Right lung (tissue), 2 donors: ENCODE measurements at regions not wholly inside any gene's neighbourhood (a gene's known extent, or its start where the extent isn't known, plus 50 kb on each side); places are given as distances from the start of the nearest gene placed in this dataset.

Source experiments
- DNase-seq, 2 donors: peaks; one replicate each; pipeline ENCODE4 v3.0.0-alpha.2; 2013

GRCh38 chr13:89726690-89727435, 1620.6 kb upstream of the MIR17HG start:
- DNase-seq = no peak

- no peak for DNase-seq
Observed at GRCh38 chr13:89733829-89734228, 1613.7 kb upstream of the MIR17HG start.

GRCh38 chr13:89737051-89737450, 1610.4 kb upstream of the MIR17HG start:
- DNase-seq = no peak

- DNase-seq = no peak
Observed at GRCh38 chr13:89738072-89738471, 1609.4 kb upstream of the MIR17HG start.

- no peak for DNase-seq
Observed at GRCh38 chr13:89740994-89741685, 1606.3 kb upstream of the MIR17HG start.

- DNase-seq = no peak
Observed at GRCh38 chr13:89746554-89746953, 1600.9 kb upstream of the MIR17HG start.

GRCh38 chr13:89748716-89749115, 1598.8 kb upstream of the MIR17HG start:
- no peak for DNase-seq

- DNase-seq = no peak
Observed at GRCh38 chr13:89749888-89750287, 1597.6 kb upstream of the MIR17HG start.

- DNase-seq = no peak
Observed at GRCh38 chr13:89750371-89750770, 1597.1 kb upstream of the MIR17HG start.

GRCh38 chr13:89751432-89751930, 1596.0 kb upstream of the MIR17HG start:
- no peak for DNase-seq

- no peak for DNase-seq
Observed at GRCh38 chr13:89752394-89752793, 1595.1 kb upstream of the MIR17HG start.

GRCh38 chr13:89755729-89756492, 1591.6 kb upstream of the MIR17HG start:
- no peak for DNase-seq

- DNase-seq = no peak
Observed at GRCh38 chr13:89763005-89763404, 1584.5 kb upstream of the MIR17HG start.

GRCh38 chr13:89783221-89783755, 1564.2 kb upstream of the MIR17HG start:
- no peak for DNase-seq

- DNase-seq = no peak
Observed at GRCh38 chr13:89784161-89784809, 1563.2 kb upstream of the MIR17HG start.

GRCh38 chr13:89786531-89786930, 1561.0 kb upstream of the MIR17HG start:
- no peak for DNase-seq

GRCh38 chr13:89790696-89791095, 1556.8 kb upstream of the MIR17HG start:
- DNase-seq = peak; percentile 1 to 7

GRCh38 chr13:89791971-89792630, 1555.4 kb upstream of the MIR17HG start:
- DNase-seq = no peak

GRCh38 chr13:89796196-89796595, 1551.3 kb upstream of the MIR17HG start:
- DNase-seq = no peak

GRCh38 chr13:89803839-89804238, 1543.6 kb upstream of the MIR17HG start:
- no peak for DNase-seq

- no peak for DNase-seq
Observed at GRCh38 chr13:89806594-89806993, 1540.9 kb upstream of the MIR17HG start.
